Testis (tissue), 2 donors: ENCODE measurements at regions not wholly inside any gene's neighbourhood (a gene's known extent, or its start where the extent isn't known, plus 50 kb on each side); places are given as distances from the start of the nearest gene placed in this dataset.

ENCODE experiments used
- POLR2A ChIP-seq: fragments of 450-650 bp; IDR thresholded peaks from one replicate; pipeline ENCODE4 v1.6.1; 2017; ENCODE audit warnings: antibody characterized with exemption, mild to moderate bottlenecking, moderate library complexity
- TF ChIP-seq, protein P1 (sequence below), 3 experiments: fragments of 450-650 bp in 2 of 3; fragments of 200-600 bp in 1 of 3; sonication (generic) in 1 of 3; IDR thresholded peaks; one replicate each; pipeline ENCODE4 v1.5.1; 2016 to 2019; ENCODE audit warnings: antibody characterized with exemption in 3 of 3, mild to moderate bottlenecking in 2 of 3, moderate library complexity in 1 of 3

DNA sequence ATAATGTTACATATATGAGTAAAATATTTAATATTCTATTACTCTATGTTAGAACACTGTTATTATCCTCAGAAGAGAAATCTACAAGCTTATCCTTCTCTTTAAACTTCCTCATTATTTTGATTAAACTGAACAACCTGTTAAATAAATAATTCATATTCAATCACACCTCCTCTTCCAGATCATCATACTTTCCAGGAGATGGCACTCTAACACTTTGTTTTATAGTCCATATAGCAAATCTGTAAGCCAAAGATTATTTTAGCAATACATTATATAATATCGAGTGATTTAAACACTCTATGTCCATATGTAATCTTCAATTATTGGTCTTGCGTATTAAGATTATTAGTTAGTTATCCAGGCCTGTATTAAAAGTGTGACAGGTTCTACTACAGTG, 694.1 kb downstream of the ANKRD7 start:
- no peak for TF ChIP-seq POLR2A
- TF ChIP-seq, protein P1, sequence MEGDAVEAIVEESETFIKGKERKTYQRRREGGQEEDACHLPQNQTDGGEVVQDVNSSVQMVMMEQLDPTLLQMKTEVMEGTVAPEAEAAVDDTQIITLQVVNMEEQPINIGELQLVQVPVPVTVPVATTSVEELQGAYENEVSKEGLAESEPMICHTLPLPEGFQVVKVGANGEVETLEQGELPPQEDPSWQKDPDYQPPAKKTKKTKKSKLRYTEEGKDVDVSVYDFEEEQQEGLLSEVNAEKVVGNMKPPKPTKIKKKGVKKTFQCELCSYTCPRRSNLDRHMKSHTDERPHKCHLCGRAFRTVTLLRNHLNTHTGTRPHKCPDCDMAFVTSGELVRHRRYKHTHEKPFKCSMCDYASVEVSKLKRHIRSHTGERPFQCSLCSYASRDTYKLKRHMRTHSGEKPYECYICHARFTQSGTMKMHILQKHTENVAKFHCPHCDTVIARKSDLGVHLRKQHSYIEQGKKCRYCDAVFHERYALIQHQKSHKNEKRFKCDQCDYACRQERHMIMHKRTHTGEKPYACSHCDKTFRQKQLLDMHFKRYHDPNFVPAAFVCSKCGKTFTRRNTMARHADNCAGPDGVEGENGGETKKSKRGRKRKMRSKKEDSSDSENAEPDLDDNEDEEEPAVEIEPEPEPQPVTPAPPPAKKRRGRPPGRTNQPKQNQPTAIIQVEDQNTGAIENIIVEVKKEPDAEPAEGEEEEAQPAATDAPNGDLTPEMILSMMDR (IDR thresholded peaks at IDR 0.05): peak in 1 of 3 experiments; percentile 9
